RWPE1 (cell line): ENCODE measurements at regions not wholly inside any gene's neighbourhood (a gene's known extent, or its start where the extent isn't known, plus 50 kb on each side); places are given as distances from the start of the nearest gene placed in this dataset.
A peak's percentile ranks its signal among the peaks of the same experiment; 100 is the strongest.

Source experiments
- CTCF ChIA-PET: fragments of 350-600 bp; sonication (Branson Sonifier 250); formaldehyde crosslinking; extraction: SDS; loops from one replicate; lab custom pipeline; 2021; lab: Yijun Ruan, JAX
- POLR2A ChIA-PET: fragments of 400-600 bp; formaldehyde crosslinking; extraction: SDS; loops from one replicate; lab custom pipeline; 2020; ENCODE audit warnings: antibody characterized with exemption; ENCODE audit not compliant: low non-redundant PET; lab: Yijun Ruan, JAX
- DNase-seq: peaks from one replicate; pipeline ENCODE4 v3.0.0; 2012; ENCODE audit warnings: low spot score
- H3K27ac ChIP-seq: fragments of 450-650 bp; 2 replicates; pipeline ENCODE4 v1.5.1; 2017
- TF ChIP-seq, protein P1 (sequence below): fragments of 450-650 bp; conservative IDR thresholded peaks from 2 replicates; pipeline ENCODE4 v1.5.1; 2017; ENCODE audit warnings: low read depth, mild to moderate bottlenecking

DNA sequence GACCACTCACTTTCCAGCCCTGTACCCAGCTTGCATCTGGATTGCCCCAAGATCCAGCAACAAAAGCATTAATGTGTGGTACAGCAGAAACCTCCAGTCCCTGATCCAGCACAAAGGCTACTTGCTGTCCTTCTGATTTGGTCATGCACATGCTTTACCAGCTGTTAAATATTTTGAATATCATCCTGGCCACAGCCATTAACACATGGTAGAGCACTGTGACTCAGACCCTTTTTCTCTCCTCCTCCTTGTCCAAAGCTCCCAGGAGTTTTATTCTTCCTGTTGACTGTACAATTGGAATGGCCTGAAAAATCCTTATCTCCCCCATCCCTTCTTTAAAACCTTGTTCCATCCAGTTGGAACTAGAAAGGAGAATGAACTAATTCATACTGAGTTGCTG, 419.7 kb upstream of the TNP1 start:
- TF ChIP-seq, protein P1, sequence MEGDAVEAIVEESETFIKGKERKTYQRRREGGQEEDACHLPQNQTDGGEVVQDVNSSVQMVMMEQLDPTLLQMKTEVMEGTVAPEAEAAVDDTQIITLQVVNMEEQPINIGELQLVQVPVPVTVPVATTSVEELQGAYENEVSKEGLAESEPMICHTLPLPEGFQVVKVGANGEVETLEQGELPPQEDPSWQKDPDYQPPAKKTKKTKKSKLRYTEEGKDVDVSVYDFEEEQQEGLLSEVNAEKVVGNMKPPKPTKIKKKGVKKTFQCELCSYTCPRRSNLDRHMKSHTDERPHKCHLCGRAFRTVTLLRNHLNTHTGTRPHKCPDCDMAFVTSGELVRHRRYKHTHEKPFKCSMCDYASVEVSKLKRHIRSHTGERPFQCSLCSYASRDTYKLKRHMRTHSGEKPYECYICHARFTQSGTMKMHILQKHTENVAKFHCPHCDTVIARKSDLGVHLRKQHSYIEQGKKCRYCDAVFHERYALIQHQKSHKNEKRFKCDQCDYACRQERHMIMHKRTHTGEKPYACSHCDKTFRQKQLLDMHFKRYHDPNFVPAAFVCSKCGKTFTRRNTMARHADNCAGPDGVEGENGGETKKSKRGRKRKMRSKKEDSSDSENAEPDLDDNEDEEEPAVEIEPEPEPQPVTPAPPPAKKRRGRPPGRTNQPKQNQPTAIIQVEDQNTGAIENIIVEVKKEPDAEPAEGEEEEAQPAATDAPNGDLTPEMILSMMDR = no peak
- no peak overlapping the region for H3K27ac ChIP-seq
- CTCF ChIA-PET = interaction anchor here (0.7 kb wide), 1 partner anchor 277 kb away, joined by 3 read pairs; no protein-coding TSS in a partner anchor
- POLR2A ChIA-PET = no interaction called here
- DNase-seq = peak; percentile 5

DNA sequence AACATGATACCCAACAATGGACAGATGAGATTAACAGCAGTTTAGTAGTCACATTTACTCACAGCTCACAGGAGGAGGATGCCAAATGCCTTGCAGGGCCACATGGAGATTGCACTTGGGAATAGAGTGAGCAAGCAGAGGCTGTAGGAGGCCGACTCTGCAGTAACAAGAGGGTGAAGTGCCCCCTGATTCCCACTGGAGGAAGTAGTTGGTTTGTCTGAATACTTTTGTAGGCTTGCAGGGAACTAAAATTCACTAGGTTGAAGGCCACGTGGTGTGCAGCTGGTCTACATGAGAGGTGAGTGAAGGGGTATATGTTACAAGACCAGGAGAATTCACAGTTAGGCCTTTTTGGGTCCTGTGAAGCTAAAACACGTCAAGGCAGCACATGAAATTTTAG, 419.3 kb upstream of the TNP1 start:
- ChIA-PET POLR2A (no interaction called here), CTCF (interaction anchor here (0.7 kb wide), 1 partner anchor 276 kb away, joined by 3 read pairs; no protein-coding TSS in a partner anchor)
- TF ChIP-seq, protein P1 = no peak
- DNase-seq = no peak
- no peak overlapping the region for H3K27ac ChIP-seq

DNA sequence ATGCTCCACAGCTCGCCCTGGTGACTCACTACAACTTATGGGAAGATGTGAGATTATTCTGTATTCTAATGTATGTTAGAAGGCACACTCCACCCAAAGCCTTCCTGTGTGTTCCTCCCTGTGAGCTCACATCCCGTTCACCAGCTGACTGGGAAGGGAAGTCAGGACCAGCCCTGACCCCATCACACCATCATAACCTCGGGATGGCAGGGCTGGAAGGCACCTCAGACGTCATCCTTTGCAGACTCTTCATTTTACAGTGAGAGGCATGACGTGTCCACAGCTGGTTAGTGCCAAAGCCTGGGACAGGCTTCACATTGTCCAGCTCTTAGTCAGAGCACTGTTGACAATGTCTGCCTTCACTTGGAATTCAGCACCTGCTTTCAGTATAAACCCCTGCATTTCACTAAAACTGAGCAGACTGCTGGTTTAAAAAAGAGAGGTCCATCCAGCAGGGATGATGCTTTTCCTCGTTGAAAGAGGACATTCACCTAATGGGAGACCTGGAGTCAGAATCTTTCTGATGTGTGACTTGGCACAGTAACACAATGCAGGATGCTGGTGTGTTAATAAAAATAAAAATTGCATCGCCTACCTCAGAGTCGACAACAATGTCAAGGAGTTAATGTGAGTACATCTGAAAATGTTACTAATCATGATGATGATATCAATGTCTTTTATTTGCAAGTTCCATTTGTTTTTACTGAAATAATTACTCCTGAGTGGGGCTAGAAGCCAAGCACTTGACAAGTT, 418.0 kb upstream of the TNP1 start:
- POLR2A ChIA-PET = no interaction called here
- CTCF ChIA-PET = no interaction called here
- H3K27ac ChIP-seq = no peak overlapping the region
- TF ChIP-seq, protein P1 = no peak
- DNase-seq = peak; percentile 50

DNA sequence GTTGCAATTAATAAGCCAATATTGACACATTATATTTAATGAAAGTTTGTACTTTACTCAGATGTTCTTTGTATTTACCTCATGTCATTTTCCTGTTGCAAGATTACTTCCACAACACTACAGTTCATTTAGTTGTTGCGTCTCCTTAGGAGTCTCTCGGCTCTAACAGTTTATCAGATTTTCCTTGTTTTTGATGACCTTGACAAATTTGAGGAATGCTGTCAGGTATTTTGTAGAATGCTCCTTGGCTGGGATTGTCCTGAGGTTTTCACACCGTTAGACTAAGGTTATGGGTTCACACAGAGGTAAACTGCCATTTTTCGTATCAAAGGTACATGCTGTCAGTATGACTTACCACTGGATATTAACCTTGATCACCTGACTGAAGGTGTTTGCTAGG, 416.6 kb upstream of the TNP1 start:
- CTCF ChIA-PET = no interaction called here
- no peak for DNase-seq
- no peak overlapping the region for H3K27ac ChIP-seq
- TF ChIP-seq, protein P1 = no peak
- POLR2A ChIA-PET = no interaction called here

DNA sequence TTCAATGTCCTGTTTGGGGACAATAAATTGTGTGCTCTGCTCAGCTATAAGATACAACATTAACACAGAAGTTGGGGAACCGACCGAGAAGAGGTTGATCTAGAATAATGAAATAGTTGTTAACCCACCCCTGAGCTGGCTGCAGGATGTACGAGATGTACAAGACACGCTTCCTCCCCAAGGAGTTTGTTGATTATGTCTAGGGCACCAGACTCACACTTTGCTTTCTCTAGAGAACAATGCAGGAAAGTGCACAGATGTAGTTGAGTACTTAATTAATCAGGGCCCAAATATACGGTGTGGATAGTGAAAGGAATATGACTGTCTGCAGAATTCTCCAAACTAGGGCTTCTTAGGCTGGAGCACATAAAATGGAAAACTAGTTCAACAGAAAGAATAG, 415.2 kb upstream of the TNP1 start:
- ChIA-PET POLR2A (no interaction called here), CTCF (no interaction called here)
- no peak for DNase-seq
- no peak overlapping the region for H3K27ac ChIP-seq
- TF ChIP-seq, protein P1 = no peak

DNA sequence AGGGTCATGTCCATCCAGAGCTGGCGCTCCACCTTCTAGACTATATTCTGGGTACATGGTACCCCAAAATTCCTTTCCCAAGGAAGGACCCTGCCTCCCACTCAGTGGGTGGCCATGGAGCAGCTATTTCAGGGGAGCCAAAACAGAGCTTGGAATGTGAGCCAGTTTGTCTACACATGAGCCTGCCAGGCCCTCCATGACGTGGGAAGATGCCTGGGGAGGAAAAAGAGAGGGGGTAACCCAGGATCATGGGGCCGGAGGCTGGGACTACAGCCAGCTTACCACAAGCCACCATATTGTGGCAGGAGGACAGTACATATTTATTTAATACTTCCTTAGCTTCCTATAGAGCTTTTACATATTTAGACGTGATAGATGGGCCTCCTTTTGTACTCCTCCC, 414.7 kb upstream of the TNP1 start:
- TF ChIP-seq, protein P1 = no peak
- H3K27ac ChIP-seq = no peak overlapping the region
- no peak for DNase-seq
- CTCF ChIA-PET = no interaction called here
- POLR2A ChIA-PET = no interaction called here
